HG03378 (cell line): ENCODE measurements at regions not wholly inside any gene's neighbourhood (a gene's known extent, or its start where the extent isn't known, plus 50 kb on each side); places are given as distances from the start of the nearest gene placed in this dataset.

Experiments
- ATAC-seq: cut with Tn5 transposase; IDR thresholded peaks from one replicate; pipeline ENCODE4 v1.9.1; 2021; ENCODE audit warnings: mild to moderate bottlenecking, moderate library complexity; ENCODE audit not compliant: unreplicated experiment

- no peak for ATAC-seq
These were observed 798.3 kb downstream of the MAFB start for GRCh38 chr20:39890697-39891096.

GRCh38 chr20:39888310-39888709 is 800.7 kb downstream of the MAFB start:
- no peak for ATAC-seq

- no peak for ATAC-seq
These were observed 802.3 kb downstream of the MAFB start for GRCh38 chr20:39886650-39887190.

- ATAC-seq, result no peak
These were observed 802.9 kb downstream of the MAFB start for GRCh38 chr20:39885975-39886649.

- ATAC-seq, result no peak
These were observed 806.2 kb downstream of the MAFB start for GRCh38 chr20:39882806-39883205.

GRCh38 chr20:39880890-39881289 is 808.1 kb downstream of the MAFB start:
- ATAC-seq, result no peak

GRCh38 chr20:39879296-39879695 is 809.7 kb downstream of the MAFB start:
- no peak for ATAC-seq

GRCh38 chr20:39878809-39879208 is 810.2 kb downstream of the MAFB start:
- no peak for ATAC-seq

GRCh38 chr20:39878320-39878719 is 810.7 kb downstream of the MAFB start:
- ATAC-seq, result no peak

- ATAC-seq, result no peak
These were observed 811.2 kb downstream of the MAFB start for GRCh38 chr20:39877788-39878187.

GRCh38 chr20:39876976-39877635 is 811.9 kb downstream of the MAFB start:
- no peak for ATAC-seq

GRCh38 chr20:39875492-39876110 is 813.4 kb downstream of the MAFB start:
- ATAC-seq, result no peak

- peak; percentile 79 for ATAC-seq
These were observed 814.8 kb downstream of the MAFB start for GRCh38 chr20:39874049-39874893.

- ATAC-seq, result no peak
These were observed 815.8 kb downstream of the MAFB start for GRCh38 chr20:39873286-39873685.

- no peak for ATAC-seq
These were observed 818.0 kb downstream of the MAFB start for GRCh38 chr20:39871013-39871412.

GRCh38 chr20:39865446-39865845 is 823.6 kb downstream of the MAFB start:
- ATAC-seq, result no peak

- no peak for ATAC-seq
These were observed 826.6 kb downstream of the MAFB start for GRCh38 chr20:39862470-39862891.

GRCh38 chr20:39861381-39861780 is 827.7 kb downstream of the MAFB start:
- ATAC-seq, result no peak

- no peak for ATAC-seq
These were observed 831.2 kb downstream of the MAFB start for GRCh38 chr20:39857835-39858234.

- no peak for ATAC-seq
These were observed 831.8 kb downstream of the MAFB start for GRCh38 chr20:39857187-39857586.

- no peak for ATAC-seq
These were observed 833.2 kb downstream of the MAFB start for GRCh38 chr20:39855799-39856198.
